ENCODE measurements at regions not wholly inside any gene's neighbourhood (a gene's known extent, or its start where the extent isn't known, plus 50 kb on each side); places are given as distances from the start of the nearest gene placed in this dataset.

GRCh38 chr4:165783626-165784025, 89.4 kb upstream of the TLL1 start:
- H3K36me3 Mint-ChIP-seq: no peaks in the 10 kb centered on the region
- no peaks in the 10 kb centered on the region for H3K4me1 Mint-ChIP-seq
- ChIA-PET CTCF (no interaction called here), POLR2A (no interaction called here)
- H3K27ac Mint-ChIP-seq: no peak overlapping the region
- peaks cover 0 to 5% (median 0%) of the 10 kb centered on the region in 11 donors for H3K9me3 Mint-ChIP-seq
- ATAC-seq (no peak), DNase-seq (no peak)
- no peak overlapping the region for H3K4me3 Mint-ChIP-seq
- H3K36me3 ChIP-seq (ENCODE audit: control insufficient read depth in 2 of 3, insufficient read depth in 3 of 3, low read length in 3 of 3): no peaks in the 10 kb centered on the region
- H3K9me3 ChIP-seq (ENCODE audit: control insufficient read depth in 2 of 3, low read length in 3 of 3): no peaks in the 10 kb centered on the region
- no peaks in the 10 kb centered on the region for H3K27me3 Mint-ChIP-seq
- no peaks in the 10 kb centered on the region for H3K27me3 ChIP-seq (ENCODE audit: control insufficient read depth in 2 of 2, insufficient read depth in 2 of 2, low read length in 2 of 2)
- no peak overlapping the region for H3K4me3 ChIP-seq (ENCODE audit: low read length)
- intact Hi-C loops (cut with micrococcal nuclease): no loop called here
- no peaks in the 10 kb centered on the region for H3K4me1 ChIP-seq (ENCODE audit: control insufficient read depth in 2 of 2, insufficient read depth in 2 of 2, low read length in 2 of 2)
- H3K27ac ChIP-seq (ENCODE audit: low read depth, low read length): no peak overlapping the region

GRCh38 chr4:165784672-165785071, 88.4 kb upstream of the TLL1 start:
- H3K9me3 Mint-ChIP-seq: peaks cover 0 to 3% (median 0%) of the 10 kb centered on the region in 11 donors
- intact Hi-C loops (cut with micrococcal nuclease): no loop called here
- ChIA-PET CTCF (no interaction called here), POLR2A (no interaction called here)
- H3K4me1 ChIP-seq (ENCODE audit: control insufficient read depth in 2 of 2, insufficient read depth in 2 of 2, low read length in 2 of 2): no peaks in the 10 kb centered on the region
- H3K27me3 Mint-ChIP-seq: no peaks in the 10 kb centered on the region
- H3K27me3 ChIP-seq (ENCODE audit: control insufficient read depth in 2 of 2, insufficient read depth in 2 of 2, low read length in 2 of 2): no peaks in the 10 kb centered on the region
- H3K36me3 ChIP-seq (ENCODE audit: control insufficient read depth in 2 of 3, insufficient read depth in 3 of 3, low read length in 3 of 3): no peaks in the 10 kb centered on the region
- H3K4me1 Mint-ChIP-seq: no peaks in the 10 kb centered on the region
- no peak for DNase-seq
- no peaks in the 10 kb centered on the region for H3K9me3 ChIP-seq (ENCODE audit: control insufficient read depth in 2 of 3, low read length in 3 of 3)
- H3K27ac ChIP-seq (ENCODE audit: low read depth, low read length): no peak overlapping the region
- H3K27ac Mint-ChIP-seq: no peak overlapping the region
- ATAC-seq: no peak
- H3K4me3 Mint-ChIP-seq: no peak overlapping the region
- no peaks in the 10 kb centered on the region for H3K36me3 Mint-ChIP-seq
- no peak overlapping the region for H3K4me3 ChIP-seq (ENCODE audit: low read length)

GRCh38 chr4:165785337-165785736, 87.7 kb upstream of the TLL1 start:
- no peak for ATAC-seq
- Mint-ChIP-seq H3K9me3 (peaks cover 0 to 4% (median 0%) of the 10 kb centered on the region in 11 donors), H3K4me1 (no peaks in the 10 kb centered on the region), H3K4me3 (no peak overlapping the region), H3K27me3 (no peaks in the 10 kb centered on the region), H3K27ac (no peak overlapping the region), H3K36me3 (no peaks in the 10 kb centered on the region)
- ChIA-PET CTCF (no interaction called here), POLR2A (no interaction called here)
- no peaks in the 10 kb centered on the region for H3K9me3 ChIP-seq (ENCODE audit: control insufficient read depth in 2 of 3, low read length in 3 of 3)
- no peaks in the 10 kb centered on the region for H3K4me1 ChIP-seq (ENCODE audit: control insufficient read depth in 2 of 2, insufficient read depth in 2 of 2, low read length in 2 of 2)
- H3K27ac ChIP-seq (ENCODE audit: low read depth, low read length): no peak overlapping the region
- no peak overlapping the region for H3K4me3 ChIP-seq (ENCODE audit: low read length)
- no peaks in the 10 kb centered on the region for H3K36me3 ChIP-seq (ENCODE audit: control insufficient read depth in 2 of 3, insufficient read depth in 3 of 3, low read length in 3 of 3)
- H3K27me3 ChIP-seq (ENCODE audit: control insufficient read depth in 2 of 2, insufficient read depth in 2 of 2, low read length in 2 of 2): no peaks in the 10 kb centered on the region
- intact Hi-C loops (cut with micrococcal nuclease): no loop called here
- DNase-seq: no peak

GRCh38 chr4:165787516-165788274, 85.3 kb upstream of the TLL1 start:
- peaks cover 0 to 11% (median 0%) of the 10 kb centered on the region in 11 donors for H3K9me3 Mint-ChIP-seq
- CTCF ChIA-PET: no interaction called here
- H3K27me3 Mint-ChIP-seq: no peaks in the 10 kb centered on the region

GRCh38 chr4:165788686-165789463, 84.2 kb upstream of the TLL1 start:
- CTCF ChIA-PET: no interaction called here
- Mint-ChIP-seq H3K9me3 (peaks cover 0 to 11% (median 0%) of the 10 kb centered on the region in 11 donors), H3K27ac (no peak overlapping the region), H3K4me1 (no peaks in the 10 kb centered on the region), H3K36me3 (no peaks in the 10 kb centered on the region), H3K4me3 (no peak overlapping the region), H3K27me3 (no peaks in the 10 kb centered on the region)
- no peak for ATAC-seq
- no peaks in the 10 kb centered on the region for H3K4me1 ChIP-seq (ENCODE audit: control insufficient read depth in 2 of 2, insufficient read depth in 2 of 2, low read length in 2 of 2)
- no peak overlapping the region for H3K27ac ChIP-seq (ENCODE audit: low read depth, low read length)
- POLR2A ChIA-PET: no interaction called here
- H3K4me3 ChIP-seq (ENCODE audit: low read length): no peak overlapping the region
- intact Hi-C loops (cut with micrococcal nuclease): no loop called here
- DNase-seq: no peak
- H3K36me3 ChIP-seq (ENCODE audit: control insufficient read depth in 2 of 3, insufficient read depth in 3 of 3, low read length in 3 of 3): no peaks in the 10 kb centered on the region
- H3K27me3 ChIP-seq (ENCODE audit: control insufficient read depth in 2 of 2, insufficient read depth in 2 of 2, low read length in 2 of 2): no peaks in the 10 kb centered on the region
- no peaks in the 10 kb centered on the region for H3K9me3 ChIP-seq (ENCODE audit: control insufficient read depth in 2 of 3, low read length in 3 of 3)

More at GRCh38 chr4:165787516-165788274, 85.3 kb upstream of the TLL1 start:
- H3K27me3 ChIP-seq (ENCODE audit: control insufficient read depth in 2 of 2, insufficient read depth in 2 of 2, low read length in 2 of 2): no peaks in the 10 kb centered on the region
- DNase-seq (no peak), ATAC-seq (no peak)
- no peak overlapping the region for H3K4me3 Mint-ChIP-seq
- no peaks in the 10 kb centered on the region for H3K4me1 ChIP-seq (ENCODE audit: control insufficient read depth in 2 of 2, insufficient read depth in 2 of 2, low read length in 2 of 2)
- H3K27ac Mint-ChIP-seq: no peak overlapping the region
- no peaks in the 10 kb centered on the region for H3K4me1 Mint-ChIP-seq
- intact Hi-C loops (cut with micrococcal nuclease): no loop called here
- H3K27ac ChIP-seq (ENCODE audit: low read depth, low read length): no peak overlapping the region
- no peaks in the 10 kb centered on the region for H3K9me3 ChIP-seq (ENCODE audit: control insufficient read depth in 2 of 3, low read length in 3 of 3)
- no peaks in the 10 kb centered on the region for H3K36me3 Mint-ChIP-seq
- H3K36me3 ChIP-seq (ENCODE audit: control insufficient read depth in 2 of 3, insufficient read depth in 3 of 3, low read length in 3 of 3): no peaks in the 10 kb centered on the region
- POLR2A ChIA-PET: no interaction called here
- no peak overlapping the region for H3K4me3 ChIP-seq (ENCODE audit: low read length)

- Mint-ChIP-seq H3K4me3 (no peak overlapping the region), H3K36me3 (no peaks in the 10 kb centered on the region), H3K9me3 (peaks cover 0 to 19% (median 0%) of the 10 kb centered on the region in 11 donors), H3K27me3 (no peaks in the 10 kb centered on the region), H3K4me1 (no peaks in the 10 kb centered on the region), H3K27ac (no peak overlapping the region)
- H3K9me3 ChIP-seq (ENCODE audit: control insufficient read depth in 2 of 3, low read length in 3 of 3): no peaks in the 10 kb centered on the region
- H3K4me1 ChIP-seq (ENCODE audit: control insufficient read depth in 2 of 2, insufficient read depth in 2 of 2, low read length in 2 of 2): no peaks in the 10 kb centered on the region
- peaks cover 0 to 3% of the 10 kb centered on the region in 2 donors for H3K27me3 ChIP-seq (ENCODE audit: control insufficient read depth in 2 of 2, insufficient read depth in 2 of 2, low read length in 2 of 2)
- CTCF ChIA-PET: no interaction called here
- no peak overlapping the region for H3K27ac ChIP-seq (ENCODE audit: low read depth, low read length)
- POLR2A ChIA-PET: no interaction called here
- no peaks in the 10 kb centered on the region for H3K36me3 ChIP-seq (ENCODE audit: control insufficient read depth in 2 of 3, insufficient read depth in 3 of 3, low read length in 3 of 3)
- DNase-seq (no peak), ATAC-seq (no peak)
- H3K4me3 ChIP-seq (ENCODE audit: low read length): no peak overlapping the region
- intact Hi-C loops (cut with micrococcal nuclease): no loop called here
Observed at GRCh38 chr4:165793236-165793635, 79.8 kb upstream of the TLL1 start.

GRCh38 chr4:165794834-165795233, 78.2 kb upstream of the TLL1 start:
- CTCF ChIA-PET: no interaction called here

More at GRCh38 chr4:165794834-165795233, 78.2 kb upstream of the TLL1 start:
- H3K9me3 Mint-ChIP-seq: peaks cover 0 to 19% (median 2%) of the 10 kb centered on the region in 11 donors
- Histone ChIP-seq H3K9me3 (ENCODE audit: control insufficient read depth in 2 of 3, low read length in 3 of 3) (no peaks in the 10 kb centered on the region), H3K27ac (ENCODE audit: low read depth, low read length) (no peak overlapping the region), H3K4me1 (ENCODE audit: control insufficient read depth in 2 of 2, insufficient read depth in 2 of 2, low read length in 2 of 2) (no peaks in the 10 kb centered on the region), H3K36me3 (ENCODE audit: control insufficient read depth in 2 of 3, insufficient read depth in 3 of 3, low read length in 3 of 3) (no peaks in the 10 kb centered on the region), H3K4me3 (ENCODE audit: low read length) (no peak overlapping the region), H3K27me3 (ENCODE audit: control insufficient read depth in 2 of 2, insufficient read depth in 2 of 2, low read length in 2 of 2) (peaks cover 0 to 3% of the 10 kb centered on the region in 2 donors)
- intact Hi-C loops (cut with micrococcal nuclease): no loop called here
- no peak for DNase-seq
- POLR2A ChIA-PET: no interaction called here
- H3K36me3 Mint-ChIP-seq: no peaks in the 10 kb centered on the region
- no peak for ATAC-seq
- no peak overlapping the region for H3K4me3 Mint-ChIP-seq
- no peak overlapping the region for H3K27ac Mint-ChIP-seq
- no peaks in the 10 kb centered on the region for H3K27me3 Mint-ChIP-seq
- H3K4me1 Mint-ChIP-seq: no peaks in the 10 kb centered on the region
